ENCODE measurements at regions not wholly inside any gene's neighbourhood (a gene's known extent, or its start where the extent isn't known, plus 50 kb on each side); places are given as distances from the start of the nearest gene placed in this dataset.

DNA sequence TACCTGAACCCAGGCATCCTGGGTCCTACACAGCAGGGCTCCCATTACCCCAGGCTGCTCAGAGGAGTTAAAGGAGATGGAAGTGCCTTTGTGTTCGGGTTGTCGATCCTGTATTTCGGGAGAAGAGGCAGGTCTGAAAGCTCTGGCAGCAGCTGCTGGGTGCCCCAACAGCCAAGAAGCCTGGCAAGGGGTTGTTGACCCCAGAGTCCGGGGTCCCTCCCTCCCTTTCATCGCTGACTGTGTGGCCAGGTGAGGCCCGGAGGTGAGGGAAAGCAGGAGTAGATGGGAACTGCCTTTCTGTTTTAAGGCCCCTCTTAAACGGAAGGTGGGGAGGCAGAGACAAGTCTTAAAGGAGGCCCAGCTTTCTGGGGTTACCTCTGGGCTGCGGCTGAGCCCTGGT lies 106.0 kb upstream of the SYT13 start:
- TF ChIP-seq, protein P1, sequence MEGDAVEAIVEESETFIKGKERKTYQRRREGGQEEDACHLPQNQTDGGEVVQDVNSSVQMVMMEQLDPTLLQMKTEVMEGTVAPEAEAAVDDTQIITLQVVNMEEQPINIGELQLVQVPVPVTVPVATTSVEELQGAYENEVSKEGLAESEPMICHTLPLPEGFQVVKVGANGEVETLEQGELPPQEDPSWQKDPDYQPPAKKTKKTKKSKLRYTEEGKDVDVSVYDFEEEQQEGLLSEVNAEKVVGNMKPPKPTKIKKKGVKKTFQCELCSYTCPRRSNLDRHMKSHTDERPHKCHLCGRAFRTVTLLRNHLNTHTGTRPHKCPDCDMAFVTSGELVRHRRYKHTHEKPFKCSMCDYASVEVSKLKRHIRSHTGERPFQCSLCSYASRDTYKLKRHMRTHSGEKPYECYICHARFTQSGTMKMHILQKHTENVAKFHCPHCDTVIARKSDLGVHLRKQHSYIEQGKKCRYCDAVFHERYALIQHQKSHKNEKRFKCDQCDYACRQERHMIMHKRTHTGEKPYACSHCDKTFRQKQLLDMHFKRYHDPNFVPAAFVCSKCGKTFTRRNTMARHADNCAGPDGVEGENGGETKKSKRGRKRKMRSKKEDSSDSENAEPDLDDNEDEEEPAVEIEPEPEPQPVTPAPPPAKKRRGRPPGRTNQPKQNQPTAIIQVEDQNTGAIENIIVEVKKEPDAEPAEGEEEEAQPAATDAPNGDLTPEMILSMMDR (IDR thresholded peaks at IDR 0.05) = no peak
- no peak for TF ChIP-seq POLR2A (IDR thresholded peaks at IDR 0.05)
